Endodermal cell (in vitro differentiated cells): ENCODE measurements at regions not wholly inside any gene's neighbourhood (a gene's known extent, or its start where the extent isn't known, plus 50 kb on each side); places are given as distances from the start of the nearest gene placed in this dataset.

Source experiments
- DNase-seq: peaks from one replicate; pipeline ENCODE4 v3.0.0-alpha.2; 2017
- H3K27ac ChIP-seq: 2 replicates; pipeline ENCODE4 v1.5.1; 2013; ENCODE audit warnings: mild to moderate bottlenecking, low read depth, low read length, moderate library complexity
- H3K27me3 ChIP-seq: 2 replicates; pipeline ENCODE4 v1.6.1; 2013; ENCODE audit warnings: mild to moderate bottlenecking, low read length, moderate library complexity; ENCODE audit not compliant: insufficient read depth, control insufficient read depth, poor library complexity, severe bottlenecking
- H3K36me3 ChIP-seq: 2 replicates; pipeline ENCODE4 v1.7.0; 2013; ENCODE audit warnings: mild to moderate bottlenecking, low read length, moderate library complexity; ENCODE audit not compliant: control insufficient read depth, insufficient read depth
- H3K4me1 ChIP-seq: one replicate; pipeline ENCODE4 v1.7.0; 2013; ENCODE audit warnings: low read length; ENCODE audit not compliant: control insufficient read depth, insufficient read depth
- H3K4me3 ChIP-seq: 2 replicates; pipeline ENCODE4 v1.5.1; 2013; ENCODE audit warnings: mild to moderate bottlenecking, low read length, moderate library complexity
- H3K9ac ChIP-seq: 2 replicates; pipeline ENCODE4 v1.6.1; 2013; ENCODE audit warnings: mild to moderate bottlenecking, low read length, moderate library complexity; ENCODE audit not compliant: poor library complexity, severe bottlenecking; ENCODE audit errors: extremely low read depth
- H3K9me3 ChIP-seq: 2 replicates; pipeline ENCODE4 v1.6.1; 2013; ENCODE audit warnings: mild to moderate bottlenecking, low read length, moderate library complexity; ENCODE audit not compliant: control insufficient read depth
- H3K27ac Mint-ChIP-seq: 2 replicates; pipeline ENCODE4 v1.8.0; 2020; ENCODE audit warnings: mixed read lengths
- H3K27me3 Mint-ChIP-seq: 2 replicates; pipeline ENCODE4 v1.8.0; 2021; ENCODE audit warnings: mild to moderate bottlenecking, mixed read lengths; ENCODE audit not compliant: insufficient read depth
- H3K36me3 Mint-ChIP-seq: 2 replicates; pipeline ENCODE4 v1.8.0; 2020; ENCODE audit warnings: low read depth, mixed read lengths
- H3K4me1 Mint-ChIP-seq: 2 replicates; pipeline ENCODE4 v1.8.0; 2020; ENCODE audit warnings: mixed read lengths
- H3K4me3 Mint-ChIP-seq: 2 replicates; pipeline ENCODE4 v1.8.0; 2020; ENCODE audit warnings: mild to moderate bottlenecking, moderate library complexity, mixed read lengths
- H3K9me3 Mint-ChIP-seq: 2 replicates; pipeline ENCODE4 v1.8.0; 2020; ENCODE audit warnings: mild to moderate bottlenecking, mixed read lengths
- CTCF ChIP-seq: fragments of 200-600 bp; sonication (generic); conservative IDR thresholded peaks from 2 replicates; pipeline ENCODE4 v1.5.0; 2021; ENCODE audit warnings: antibody characterized with exemption, mild to moderate bottlenecking
- WGBS, 2 experiments: methylation state at CpG; one replicate each; pipeline versions ENCODE4 v1.1.5 to v1.1.7; 2013; ENCODE audit warnings: missing lambda C conversion rate in 2 of 2, mixed read lengths in 1 of 2; ENCODE audit not compliant: insufficient coverage in 1 of 2, insufficient read length in 1 of 2; 5-methylcytosine and 5-hydroxymethylcytosine counted together

- H3K27ac Mint-ChIP-seq: no peak overlapping the region
- Histone ChIP-seq H3K4me3 (no peak overlapping the region), H3K9me3 (no peaks in the 10 kb centered on the region), H3K27me3 (no peaks in the 10 kb centered on the region), H3K27ac (no peak overlapping the region), H3K9ac (no peak overlapping the region), H3K4me1 (peaks cover 4% of the 10 kb centered on the region), H3K36me3 (no peaks in the 10 kb centered on the region)
- H3K9me3 Mint-ChIP-seq: no peaks in the 10 kb centered on the region
- TF ChIP-seq CTCF: no peak
- peaks cover 28% of the 10 kb centered on the region for H3K4me1 Mint-ChIP-seq
- 84 to 93% methylated on average over 5 of the region's 5 CpGs for WGBS, 2 experiments
- no peak for DNase-seq
- H3K27me3 Mint-ChIP-seq: no peaks in the 10 kb centered on the region
- no peaks in the 10 kb centered on the region for H3K36me3 Mint-ChIP-seq
- no peak overlapping the region for H3K4me3 Mint-ChIP-seq
Measured at GRCh38 chr14:22497671-22498093, 91.3 kb downstream of the DAD1 start.

GRCh38 chr14:22497144-22497423 is 91.9 kb downstream of the DAD1 start:
- no peaks in the 10 kb centered on the region for H3K27me3 Mint-ChIP-seq
- no peaks in the 10 kb centered on the region for H3K36me3 ChIP-seq
- no peak overlapping the region for H3K9ac ChIP-seq
- no peaks in the 10 kb centered on the region for H3K36me3 Mint-ChIP-seq
- no peak overlapping the region for H3K27ac ChIP-seq
- no peak overlapping the region for H3K27ac Mint-ChIP-seq
- H3K27me3 ChIP-seq: no peaks in the 10 kb centered on the region
- WGBS, 2 experiments: 97% methylated on average over 2 of the region's 2 CpGs; no CpG with 5 or more reads in 1 of the 2 experiments
- peaks cover 32% of the 10 kb centered on the region for H3K4me1 Mint-ChIP-seq
- H3K4me3 ChIP-seq: no peak overlapping the region
- no peak for TF ChIP-seq CTCF
- no peak overlapping the region for H3K4me3 Mint-ChIP-seq
- no peak for DNase-seq
- H3K4me1 ChIP-seq: peaks cover 4% of the 10 kb centered on the region
- H3K9me3 Mint-ChIP-seq: no peaks in the 10 kb centered on the region
- H3K9me3 ChIP-seq: no peaks in the 10 kb centered on the region

- Histone ChIP-seq H3K27ac (no peak overlapping the region), H3K9ac (no peak overlapping the region), H3K36me3 (no peaks in the 10 kb centered on the region), H3K9me3 (no peaks in the 10 kb centered on the region), H3K27me3 (no peaks in the 10 kb centered on the region), H3K4me1 (peaks cover 4% of the 10 kb centered on the region), H3K4me3 (no peak overlapping the region)
- WGBS, 2 experiments: 86 to 89% methylated on average over 2 to 5 of the region's 5 CpGs
- Mint-ChIP-seq H3K4me1 (peaks cover 37% of the 10 kb centered on the region), H3K27me3 (no peaks in the 10 kb centered on the region), H3K4me3 (no peak overlapping the region), H3K36me3 (no peaks in the 10 kb centered on the region), H3K9me3 (no peaks in the 10 kb centered on the region), H3K27ac (no peak overlapping the region)
- DNase-seq: no peak
- peak; percentile 62 for TF ChIP-seq CTCF
Measured at GRCh38 chr14:22494486-22495135, 94.4 kb downstream of the DAD1 start.
